Stimulated activated CD8-positive, alpha-beta memory T cell treated with anti-CD3 and anti-CD28 coated beads, Interleukin-4, amount 100 ng/mL, for 1 hour (primary cell): ENCODE measurements at regions not wholly inside any gene's neighbourhood (a gene's known extent, or its start where the extent isn't known, plus 50 kb on each side); places are given as distances from the start of the nearest gene placed in this dataset.

Source experiments
- DNase-seq, 2 donors: peaks; one replicate each; pipeline ENCODE4 v3.0.0-alpha.2; 2020; ENCODE audit warnings: low read depth in 2 of 2, low spot score in 1 of 2

DNA sequence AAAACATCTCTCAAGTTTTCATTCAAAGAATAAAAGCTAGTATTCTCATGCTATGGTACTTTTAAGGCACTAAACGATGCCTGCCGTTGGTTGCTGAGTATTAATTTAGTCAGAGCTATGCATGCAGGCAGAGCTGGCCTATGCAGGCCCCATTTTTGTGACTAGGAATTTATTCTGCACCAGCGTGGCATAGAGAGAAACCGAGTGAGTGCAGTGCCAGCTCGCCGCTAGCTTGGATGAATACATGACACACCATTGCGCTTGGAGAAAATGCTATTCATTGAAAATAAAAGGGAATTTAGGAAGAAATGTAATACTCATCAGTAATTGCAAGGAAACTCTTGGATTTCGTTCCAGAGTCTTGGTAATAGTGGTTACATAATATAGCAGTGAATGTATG is 231.6 kb upstream of the RBFOX1 start:
- no peak for DNase-seq

DNA sequence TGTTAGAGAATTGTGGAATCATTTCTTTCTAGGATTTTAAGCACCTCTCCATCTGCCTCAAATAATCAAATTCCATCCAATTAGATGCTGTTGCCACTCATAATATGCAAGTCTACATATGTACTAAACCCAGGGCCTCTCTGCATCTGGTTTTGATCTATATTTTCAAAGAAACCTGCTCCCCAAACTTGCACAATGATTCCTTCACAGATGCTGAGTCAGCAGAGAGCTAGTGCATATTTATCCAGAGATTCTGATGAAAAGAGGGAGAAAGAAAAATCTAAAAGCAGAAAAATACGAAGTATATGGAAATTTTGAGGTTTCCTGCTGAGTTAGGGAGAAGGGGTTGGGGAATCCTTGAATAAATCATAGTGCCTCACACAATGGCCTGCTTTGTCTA is 235.1 kb upstream of the RBFOX1 start:
- no peak for DNase-seq

DNA sequence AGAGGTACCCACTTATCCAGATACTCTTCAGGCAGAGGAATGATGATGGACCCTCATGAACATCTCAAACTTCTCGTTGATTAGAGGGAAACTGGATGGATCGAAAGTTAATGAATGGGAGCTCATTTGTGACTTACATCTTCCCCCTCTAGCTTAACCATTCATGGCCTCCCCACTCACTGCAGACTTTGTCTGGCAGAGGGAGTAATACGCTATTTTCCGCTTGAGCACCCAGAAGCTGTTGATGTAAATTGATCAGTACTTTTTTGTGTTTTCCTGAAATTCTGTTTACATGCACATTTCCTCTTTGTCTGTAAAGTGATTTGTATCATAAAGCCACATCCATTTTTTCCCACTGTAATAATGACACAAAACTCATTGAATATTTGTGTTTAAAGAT is 239.1 kb upstream of the RBFOX1 start:
- DNase-seq: no peak

DNA sequence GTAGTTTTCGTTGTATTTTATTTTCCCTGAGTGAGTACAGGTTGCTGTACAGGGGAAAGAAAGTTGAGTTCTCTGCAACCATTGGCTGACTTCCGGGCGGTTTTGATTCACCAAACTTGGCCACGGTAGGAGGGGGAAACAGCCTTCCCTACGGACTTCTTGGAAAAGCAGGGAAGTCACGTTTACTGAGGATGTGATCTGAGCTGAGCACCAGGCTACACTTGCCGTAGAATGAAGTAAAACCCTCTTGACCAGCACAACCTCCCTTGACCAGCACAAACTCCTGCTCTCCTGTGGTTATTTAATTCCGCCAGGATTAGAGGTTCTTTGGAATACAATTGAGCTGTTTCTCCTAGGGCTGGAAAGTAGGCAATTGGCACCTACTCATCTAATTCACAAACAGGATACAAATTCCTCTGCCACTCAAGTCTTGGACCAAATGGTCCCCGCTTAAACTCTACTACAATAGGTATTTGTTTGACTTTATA is 242.0 kb upstream of the RBFOX1 start:
- no peak for DNase-seq

DNA sequence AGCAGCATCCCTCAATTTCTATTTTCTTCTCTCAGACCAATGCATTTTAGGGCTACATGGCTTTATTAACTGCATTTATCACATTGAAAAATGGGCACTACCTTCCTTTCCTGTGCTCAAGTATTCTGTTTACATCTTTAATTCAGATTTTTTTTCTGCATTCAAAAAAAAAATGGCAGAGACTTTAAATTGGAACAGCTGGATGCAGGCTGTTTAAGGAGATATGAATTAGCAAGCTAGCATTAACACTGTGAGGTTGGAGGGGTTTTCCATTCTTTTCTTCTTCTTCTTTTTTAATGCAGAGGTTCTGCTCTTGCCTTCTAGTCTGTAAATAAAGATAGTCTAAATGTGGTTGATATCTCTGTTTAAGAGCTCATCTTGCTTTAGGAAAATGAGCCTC is 242.9 kb upstream of the RBFOX1 start:
- DNase-seq: no peak

DNA sequence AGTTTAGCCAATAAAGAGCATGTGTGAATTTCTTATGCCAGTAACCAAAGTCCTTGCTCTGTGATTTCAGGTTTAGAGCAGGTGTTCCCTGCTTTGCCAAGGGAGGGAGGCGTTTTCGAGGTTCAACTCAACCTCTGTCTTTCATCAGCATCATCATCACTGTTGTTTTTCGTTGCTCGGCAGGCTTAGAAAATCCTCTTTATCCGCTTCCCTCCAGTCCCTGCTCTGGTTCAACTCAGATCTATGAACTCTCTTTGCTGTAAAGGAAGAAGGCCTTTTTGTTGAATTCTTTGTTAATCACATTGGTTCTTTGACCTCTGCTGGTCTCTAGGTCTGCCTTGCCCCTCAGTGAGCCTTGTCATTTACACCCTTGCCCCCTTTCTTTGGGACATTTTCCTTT is 243.9 kb upstream of the RBFOX1 start:
- no peak for DNase-seq

DNA sequence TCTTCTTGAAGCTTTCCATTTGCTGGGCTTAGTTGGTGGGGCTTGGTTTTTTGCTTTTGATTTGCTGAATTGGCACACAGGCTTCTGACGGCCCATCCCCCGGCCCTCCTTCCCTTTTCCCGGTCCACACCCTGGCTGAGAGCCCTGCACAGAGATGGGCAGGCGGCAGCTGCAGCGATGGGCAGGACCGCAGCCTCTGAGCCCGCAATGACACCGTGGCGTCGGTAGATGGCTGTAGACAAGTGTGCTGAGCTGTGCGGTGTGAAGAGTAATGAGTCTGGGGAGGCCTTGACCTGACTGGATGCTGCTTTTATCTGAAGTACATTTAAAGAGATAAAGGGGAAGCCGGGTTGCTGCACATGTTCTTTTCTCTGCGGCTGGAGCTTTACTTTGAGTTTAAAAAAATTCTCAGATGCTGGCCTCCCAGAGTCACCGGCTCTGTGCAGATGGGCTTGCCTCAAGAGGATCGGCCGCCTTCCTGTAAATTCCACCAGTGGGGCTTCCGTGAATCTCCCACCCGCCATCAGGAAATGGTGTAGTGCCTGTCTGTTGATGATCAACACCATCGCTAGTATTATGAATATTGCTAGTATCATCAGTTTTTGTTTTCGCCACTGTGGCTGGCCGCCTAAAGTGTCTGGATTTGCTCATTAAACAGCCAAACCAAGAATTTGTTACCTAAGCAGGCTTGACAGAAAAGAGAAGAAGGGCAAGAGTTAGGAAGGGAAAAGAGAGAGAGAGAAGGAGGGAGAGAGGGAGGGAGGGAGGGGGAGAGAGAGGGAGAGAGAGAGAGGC is 245.6 kb upstream of the RBFOX1 start:
- no peak for DNase-seq

DNA sequence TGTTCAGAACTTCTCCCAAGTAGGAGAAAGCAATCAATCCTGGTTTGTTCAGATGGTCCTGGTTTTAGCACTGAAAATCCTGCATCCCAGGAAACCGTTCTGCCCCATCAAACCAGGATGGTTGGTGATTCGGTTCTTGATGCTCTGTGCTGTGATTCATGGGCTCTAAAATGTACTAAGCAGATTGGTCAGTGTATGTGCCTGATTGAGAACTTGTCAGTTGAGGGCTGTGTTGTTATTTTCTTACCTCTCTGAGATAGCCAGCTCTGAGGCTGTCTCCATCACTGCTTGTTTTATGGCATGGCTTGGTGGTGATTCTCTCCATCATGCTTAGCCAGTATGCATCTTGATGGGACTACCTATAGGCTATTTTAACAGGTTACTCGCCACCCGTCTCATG is 246.9 kb upstream of the RBFOX1 start:
- DNase-seq: no peak

DNA sequence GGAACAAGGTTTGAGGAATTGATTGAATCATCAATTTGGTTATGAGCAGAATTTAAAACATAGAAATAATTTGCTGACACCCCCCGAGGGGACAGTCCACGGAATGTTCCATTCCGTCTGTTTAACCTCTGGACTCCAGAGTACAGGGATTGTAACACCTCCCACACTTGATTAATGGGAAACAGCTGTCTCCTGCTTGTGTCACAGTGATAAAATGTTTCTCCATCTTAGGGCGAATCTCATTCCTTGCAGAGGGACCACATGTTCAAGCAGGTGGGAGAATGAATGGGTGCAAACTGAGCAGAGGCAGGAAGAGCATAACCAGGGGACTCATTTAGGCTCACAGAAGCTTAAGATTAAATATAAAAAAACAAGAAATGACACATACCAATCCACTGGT is 249.5 kb upstream of the RBFOX1 start:
- DNase-seq: no peak

DNA sequence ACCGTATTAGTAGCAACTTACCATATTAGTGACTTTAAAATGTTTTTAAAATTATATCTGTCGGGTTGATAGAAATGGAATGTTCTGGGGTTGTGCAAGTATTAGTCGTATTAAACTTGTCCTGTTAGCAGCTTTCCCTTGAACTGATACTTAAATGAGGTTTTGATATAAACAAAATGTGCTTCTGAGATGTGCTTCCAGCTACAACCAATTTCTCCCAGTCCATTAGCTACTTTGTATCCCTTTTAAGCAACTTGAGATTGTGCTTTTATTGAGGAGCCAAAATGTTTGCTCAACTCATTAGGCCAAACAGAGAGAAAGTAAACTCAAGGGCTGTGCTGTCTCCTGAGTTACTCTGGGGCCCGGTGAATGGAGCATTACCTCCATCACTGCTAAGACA is 255.0 kb upstream of the RBFOX1 start:
- no peak for DNase-seq

DNA sequence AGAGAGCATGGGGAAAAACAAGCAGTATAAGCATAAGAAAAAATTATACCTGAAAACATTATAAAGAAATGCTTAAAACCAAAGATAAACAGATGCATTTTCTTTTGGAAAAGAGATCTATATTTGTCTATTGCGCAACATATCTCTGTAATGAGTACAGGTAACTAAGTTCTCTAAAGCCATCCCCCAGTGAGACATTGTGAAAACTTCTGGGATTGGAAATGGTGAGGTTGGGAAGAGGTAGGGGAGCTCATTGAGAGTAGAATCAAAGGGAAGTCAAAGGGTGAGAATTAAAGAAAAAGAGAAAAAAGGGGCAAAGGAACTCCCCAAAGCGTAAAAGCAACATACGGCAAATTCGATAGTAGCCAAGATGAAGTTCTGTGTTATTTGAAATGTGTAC is 257.9 kb upstream of the RBFOX1 start:
- no peak for DNase-seq

DNA sequence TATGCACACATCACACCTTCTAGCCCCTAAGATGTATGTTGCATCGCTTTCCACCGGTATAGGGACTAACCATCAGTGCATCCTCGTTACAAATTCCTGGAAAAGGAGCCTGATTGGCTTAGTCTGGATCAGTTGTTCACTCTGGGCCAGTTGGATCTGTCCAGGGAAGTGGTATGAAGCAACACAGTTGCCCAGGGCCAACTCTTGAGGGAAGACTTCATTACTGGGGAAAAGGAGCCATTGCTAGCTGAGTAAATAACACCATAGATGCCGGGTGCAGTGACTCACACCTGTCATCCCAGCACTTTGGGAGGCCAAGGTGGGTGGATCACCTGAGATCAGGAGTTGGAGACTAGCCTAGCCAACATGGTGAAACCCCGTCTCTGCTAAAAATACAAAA is 275.2 kb upstream of the RBFOX1 start:
- DNase-seq: no peak

DNA sequence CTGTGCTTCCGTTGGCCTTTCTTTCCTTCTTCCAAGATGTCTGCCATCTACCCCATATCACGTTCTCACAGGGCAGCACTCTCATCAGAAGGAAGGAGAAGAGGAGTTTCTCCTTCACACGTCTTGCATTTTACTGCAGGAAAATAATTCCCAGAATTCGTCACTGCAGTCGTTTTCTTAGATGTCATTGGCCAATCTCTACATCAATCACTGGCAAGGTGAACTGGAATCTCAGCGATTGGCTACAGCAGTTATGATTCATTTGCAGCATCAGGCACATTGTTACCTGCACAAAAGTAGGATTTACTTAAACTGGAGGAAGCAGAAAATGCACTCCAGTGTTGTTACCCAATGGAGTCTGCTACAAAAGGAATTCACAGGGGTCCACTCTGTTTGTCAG is 277.2 kb upstream of the RBFOX1 start:
- no peak for DNase-seq

DNA sequence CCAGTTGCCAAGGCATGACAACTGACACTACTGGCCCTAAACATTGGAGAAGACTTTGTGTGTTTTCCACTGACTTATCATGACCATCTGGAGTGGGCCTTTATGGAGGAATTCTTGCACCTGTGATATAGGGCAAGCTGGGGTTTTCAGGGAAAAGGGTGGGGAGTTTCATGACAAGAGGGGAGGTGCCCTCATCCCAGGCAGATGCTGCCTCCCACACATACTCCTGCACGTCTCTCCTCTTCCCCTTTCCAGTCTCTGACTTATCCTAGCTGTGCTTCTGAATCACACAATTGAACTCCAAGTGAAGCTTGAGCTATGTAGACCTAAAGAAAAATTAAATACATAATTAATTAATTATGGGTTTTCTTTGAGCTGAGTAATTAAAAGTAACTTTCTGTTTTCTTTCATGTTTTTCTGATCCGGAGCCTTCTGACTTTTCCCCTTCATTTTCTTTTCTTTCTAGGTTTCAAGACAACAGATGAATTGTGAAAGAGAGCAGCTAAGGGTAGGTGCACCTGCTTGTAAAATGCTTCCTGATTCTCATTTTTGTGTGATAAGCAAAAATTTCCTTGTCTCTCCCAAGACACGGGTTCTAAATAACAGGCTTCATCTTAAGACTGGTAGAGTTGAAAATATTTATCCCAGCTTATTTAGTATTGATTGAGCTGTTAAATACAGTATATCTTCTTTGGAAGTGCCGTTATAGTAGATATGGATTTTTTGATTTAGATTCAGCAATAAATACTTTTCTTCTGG is 280.9 kb upstream of the RBFOX1 start:
- no peak for DNase-seq

DNA sequence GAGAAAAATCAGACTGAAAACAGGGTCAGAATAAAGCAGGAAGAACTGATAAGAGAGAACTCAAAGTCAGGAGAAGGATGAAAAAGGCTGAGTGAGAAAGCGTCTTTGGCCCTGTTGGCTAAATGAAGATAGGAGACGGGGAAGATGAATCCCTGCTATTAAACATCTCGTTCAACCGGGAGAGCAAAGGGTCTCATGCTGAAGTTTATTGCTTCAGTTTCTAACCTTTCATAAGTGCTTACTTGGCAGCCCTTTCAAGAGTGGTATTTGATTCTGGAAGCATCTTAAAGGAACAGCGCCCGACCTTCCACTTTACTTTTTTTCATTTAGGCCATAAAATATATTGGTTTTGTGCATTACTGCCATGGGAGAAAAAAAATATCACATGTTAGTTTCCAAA is 288.3 kb upstream of the RBFOX1 start:
- DNase-seq: no peak

DNA sequence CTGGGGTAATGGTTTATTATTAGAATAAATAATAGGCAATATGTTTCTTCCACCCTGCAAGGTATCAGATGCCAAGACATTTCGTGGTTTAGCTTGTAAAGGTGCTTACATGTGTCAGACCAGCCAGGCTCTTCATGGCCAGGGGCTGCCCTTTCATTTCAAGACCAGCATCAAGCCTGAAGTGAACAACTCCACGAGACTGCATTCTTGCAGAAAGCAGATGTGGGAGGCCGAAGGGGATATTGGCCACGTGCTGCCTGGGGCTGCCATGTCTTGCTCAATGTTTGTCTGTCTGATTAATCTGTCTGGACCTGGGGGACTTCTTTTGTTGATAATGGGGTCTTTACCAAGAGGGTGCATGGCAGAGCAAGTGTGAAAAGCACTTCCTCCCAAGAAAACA is 294.2 kb upstream of the RBFOX1 start:
- no peak for DNase-seq

DNA sequence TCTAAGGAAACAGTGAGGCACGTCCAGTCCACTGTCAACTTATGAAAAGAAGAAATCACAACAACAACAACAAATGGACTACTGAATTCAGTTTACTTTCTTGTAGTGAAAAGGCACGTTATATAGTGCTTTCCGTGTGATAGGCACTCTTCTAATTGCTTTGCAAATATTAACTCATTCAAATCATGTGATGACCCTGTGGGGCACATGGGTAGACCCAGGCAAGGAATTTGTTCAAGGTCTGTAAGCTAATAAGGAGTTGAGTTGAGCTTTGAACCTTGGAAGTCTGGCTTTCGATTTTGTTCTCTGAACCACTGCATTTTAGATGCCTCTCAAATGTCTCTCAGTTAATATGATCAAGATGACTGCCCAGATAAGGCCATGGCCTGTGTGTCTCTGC is 295.1 kb upstream of the RBFOX1 start:
- DNase-seq: no peak

DNA sequence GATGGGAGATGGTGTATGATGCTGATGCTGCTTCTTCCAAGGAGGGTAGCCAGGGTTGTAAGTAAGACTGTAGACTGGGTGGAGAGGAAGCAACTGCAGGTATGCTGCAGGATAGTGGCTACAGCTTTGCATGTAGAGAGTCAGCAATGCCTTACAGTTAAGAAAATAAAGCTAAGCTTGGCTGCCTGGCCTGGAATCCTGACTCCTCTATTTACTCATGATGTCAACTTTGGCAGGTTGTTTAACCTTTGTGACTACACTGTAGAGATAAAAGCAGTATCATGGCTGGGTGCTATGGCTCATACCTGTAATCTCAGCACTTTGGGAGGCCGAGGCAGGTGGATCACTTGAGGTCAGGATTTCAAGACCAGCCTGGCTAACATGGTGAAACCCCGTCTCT is 301.6 kb upstream of the RBFOX1 start:
- no peak for DNase-seq

DNA sequence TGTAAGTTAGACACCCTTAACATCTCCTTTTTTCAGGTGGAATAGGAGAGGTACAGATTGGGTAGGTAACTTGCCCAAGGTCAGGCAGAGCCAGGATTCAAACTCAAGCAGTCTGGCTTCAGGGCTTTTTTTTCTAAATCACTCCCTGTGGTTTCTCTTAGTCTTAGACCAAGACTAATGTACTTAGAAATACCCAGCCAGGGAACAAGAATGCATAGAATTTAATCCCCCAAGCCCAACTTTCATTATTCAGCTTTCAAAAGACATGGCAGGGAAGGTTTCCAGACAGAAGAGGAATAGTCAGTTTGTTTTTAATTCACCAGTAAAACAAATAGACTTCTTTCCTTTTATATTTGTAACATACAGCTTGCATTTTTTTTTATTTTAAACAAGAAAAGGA is 305.2 kb upstream of the RBFOX1 start:
- no peak for DNase-seq

DNA sequence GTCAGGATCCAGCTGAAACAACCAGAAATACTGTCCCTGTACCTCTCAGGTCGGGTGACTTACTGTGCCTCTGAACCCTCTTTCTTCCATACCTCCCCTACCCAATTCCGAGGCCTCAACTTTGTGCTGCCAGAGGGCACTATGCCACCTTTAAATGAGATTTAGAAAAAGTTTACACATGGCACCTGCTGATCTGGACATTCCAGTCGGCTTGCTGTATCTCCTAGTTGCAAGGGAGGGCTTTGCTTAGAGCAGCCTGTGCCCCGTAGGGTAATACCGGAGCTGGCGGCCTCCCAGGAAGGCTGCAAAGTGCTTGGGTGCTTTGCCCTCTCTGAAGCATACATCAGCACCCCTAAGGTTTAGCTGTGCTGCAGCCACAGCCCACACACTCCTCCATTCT is 306.0 kb upstream of the RBFOX1 start:
- DNase-seq: no peak

DNA sequence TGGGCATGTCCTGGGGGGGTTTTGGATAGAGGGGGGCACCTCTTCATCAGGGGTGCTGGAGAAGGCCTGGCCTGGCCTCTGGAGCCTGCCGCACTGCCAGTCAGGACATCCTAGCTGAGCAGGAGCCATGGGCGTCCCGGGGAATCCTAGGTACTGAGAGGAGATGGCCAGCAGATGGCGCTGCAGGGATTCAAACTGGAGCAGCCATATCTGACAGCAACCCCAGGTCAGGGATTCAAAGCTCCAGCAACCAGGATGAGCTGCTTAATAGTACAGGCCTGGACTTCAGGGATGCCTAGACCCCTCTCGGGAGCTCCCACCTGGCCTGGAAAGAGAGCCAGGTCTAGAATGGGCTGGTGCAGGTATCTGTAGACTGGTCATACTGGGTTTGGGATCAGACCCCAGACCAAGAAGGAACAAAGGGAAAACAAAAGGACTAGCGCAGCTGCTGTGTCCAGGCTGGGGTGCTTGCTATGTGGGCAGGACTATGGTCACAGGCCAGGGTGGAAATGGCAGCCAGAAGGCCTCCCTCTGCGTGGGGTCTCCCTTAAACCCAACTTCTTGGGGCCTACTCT is 306.9 kb upstream of the RBFOX1 start:
- no peak for DNase-seq

DNA sequence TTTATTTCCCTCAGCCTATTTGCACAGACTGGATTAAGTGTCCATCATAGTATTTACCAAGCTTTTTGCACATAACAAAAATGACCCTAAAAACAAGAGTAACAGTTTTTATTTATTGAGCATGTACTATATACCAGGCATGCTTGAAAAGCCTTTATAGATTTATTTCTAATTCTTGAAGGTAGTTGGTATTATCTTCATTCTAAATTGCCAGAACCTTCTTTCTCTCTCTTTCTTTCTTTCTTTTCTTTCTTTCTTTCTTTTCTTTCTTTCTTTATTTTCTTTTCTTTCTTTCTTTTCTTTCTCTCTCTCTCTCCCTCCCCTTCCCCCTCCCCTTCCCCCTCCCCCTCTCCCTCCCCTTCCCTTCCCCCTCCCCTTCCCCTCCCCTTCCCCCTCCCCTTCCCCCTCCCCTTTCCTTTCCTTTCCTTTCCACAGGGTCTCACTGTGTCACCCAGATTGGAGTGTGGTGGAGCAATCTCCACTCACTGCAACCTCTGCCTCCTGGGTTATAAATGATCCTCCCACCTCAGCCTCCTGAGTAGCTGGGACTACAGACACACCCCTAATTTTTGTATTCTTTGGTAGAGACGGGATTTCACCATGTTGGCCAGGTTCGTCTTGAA is 310.9 kb upstream of the RBFOX1 start:
- no peak for DNase-seq
